ENCODE measurements at regions not wholly inside any gene's neighbourhood (a gene's known extent, or its start where the extent isn't known, plus 50 kb on each side); places are given as distances from the start of the nearest gene placed in this dataset.

DNA sequence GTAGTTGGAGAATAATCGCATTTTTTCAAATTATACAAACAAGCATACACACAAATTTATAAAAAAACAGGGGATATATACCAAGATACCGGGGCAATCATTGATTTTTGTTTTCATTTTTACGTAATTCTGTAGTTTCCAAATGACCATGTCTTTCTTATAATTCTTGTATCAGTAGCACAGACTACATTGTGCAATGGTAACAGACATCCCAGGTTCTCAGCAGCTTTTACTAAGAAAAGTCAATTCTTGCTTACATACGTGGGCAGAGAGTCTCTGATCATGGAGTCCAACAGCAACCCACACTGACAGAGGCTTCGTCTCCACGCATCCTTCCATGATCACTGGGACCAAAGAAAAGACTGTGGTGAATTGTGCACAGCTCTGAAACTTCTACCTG, 441.3 kb downstream of the TBL1XR1 start:
- no peak for TF ChIP-seq EZH2 (IDR thresholded peaks at IDR 0.05; ENCODE audit: borderline replicate concordance, low read depth, low read length, poor library complexity, severe bottlenecking)
- TF ChIP-seq, protein P1, sequence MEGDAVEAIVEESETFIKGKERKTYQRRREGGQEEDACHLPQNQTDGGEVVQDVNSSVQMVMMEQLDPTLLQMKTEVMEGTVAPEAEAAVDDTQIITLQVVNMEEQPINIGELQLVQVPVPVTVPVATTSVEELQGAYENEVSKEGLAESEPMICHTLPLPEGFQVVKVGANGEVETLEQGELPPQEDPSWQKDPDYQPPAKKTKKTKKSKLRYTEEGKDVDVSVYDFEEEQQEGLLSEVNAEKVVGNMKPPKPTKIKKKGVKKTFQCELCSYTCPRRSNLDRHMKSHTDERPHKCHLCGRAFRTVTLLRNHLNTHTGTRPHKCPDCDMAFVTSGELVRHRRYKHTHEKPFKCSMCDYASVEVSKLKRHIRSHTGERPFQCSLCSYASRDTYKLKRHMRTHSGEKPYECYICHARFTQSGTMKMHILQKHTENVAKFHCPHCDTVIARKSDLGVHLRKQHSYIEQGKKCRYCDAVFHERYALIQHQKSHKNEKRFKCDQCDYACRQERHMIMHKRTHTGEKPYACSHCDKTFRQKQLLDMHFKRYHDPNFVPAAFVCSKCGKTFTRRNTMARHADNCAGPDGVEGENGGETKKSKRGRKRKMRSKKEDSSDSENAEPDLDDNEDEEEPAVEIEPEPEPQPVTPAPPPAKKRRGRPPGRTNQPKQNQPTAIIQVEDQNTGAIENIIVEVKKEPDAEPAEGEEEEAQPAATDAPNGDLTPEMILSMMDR (conservative IDR thresholded peaks at IDR 0.05; ENCODE audit: low read depth, low read length), result no peak
- CTCF ChIA-PET, result no interaction called here
- BruUV-seq (replicated peaks), result no TSS peak

DNA sequence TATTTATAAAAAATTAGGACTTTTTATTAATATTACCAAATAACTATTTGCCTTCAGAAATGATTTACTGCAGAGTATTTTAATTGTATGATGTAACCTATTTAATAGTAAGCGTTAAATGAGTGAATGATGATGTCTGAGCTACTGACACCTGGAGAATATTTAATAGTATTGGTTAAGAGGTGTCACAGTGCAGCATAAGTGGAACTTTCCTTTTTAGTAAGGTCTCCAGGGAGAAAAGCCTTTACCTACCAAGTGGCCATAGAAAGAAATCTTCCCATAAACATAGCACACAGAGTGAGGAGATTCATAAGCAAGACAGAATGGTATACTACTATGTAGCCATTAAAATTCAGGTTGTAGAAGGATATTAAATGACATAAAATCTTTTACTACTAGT, 441.7 kb downstream of the TBL1XR1 start:
- no peaks in the 10 kb centered on the region for H3K9me3 ChIP-seq (ENCODE audit: low read depth, low read length, poor library complexity, severe bottlenecking)
- intact Hi-C loops (cut with micrococcal nuclease; ENCODE audit: unreplicated experiment), result no loop called here
- no peaks in the 10 kb centered on the region for H3K36me3 ChIP-seq (ENCODE audit: insufficient read depth, low read length, poor library complexity, severe bottlenecking)
- H3K27me3 ChIP-seq (replicated peaks; ENCODE audit: insufficient read depth, low read depth, low read length, poor library complexity), result no peaks in the 10 kb centered on the region
- DNase-seq (ENCODE audit: low spot score), result no peak
- H3K4me1 ChIP-seq (ENCODE audit: insufficient read depth, low read length, poor library complexity, severe bottlenecking), result no peaks in the 10 kb centered on the region
- ChIA-PET POLR2A (ENCODE audit: low non-redundant PET) (no interaction called here), CTCF (no interaction called here)
- TF ChIP-seq, protein P1 (conservative IDR thresholded peaks at IDR 0.05; ENCODE audit: low read depth, low read length), result no peak
- TF ChIP-seq EZH2 (IDR thresholded peaks at IDR 0.05; ENCODE audit: borderline replicate concordance, low read depth, low read length, poor library complexity, severe bottlenecking), result no peak
- no peak overlapping the region for H3K4me3 ChIP-seq (ENCODE audit: low read depth, low read length, poor library complexity, severe bottlenecking)
- H3K27ac ChIP-seq (ENCODE audit: low read depth, low read length, poor library complexity, severe bottlenecking), result no peak overlapping the region
- BruUV-seq (replicated peaks), result no TSS peak

More for the DNA sequence above, 441.3 kb downstream of the TBL1XR1 start:
- POLR2A ChIA-PET (ENCODE audit: low non-redundant PET), result no interaction called here
- no peaks in the 10 kb centered on the region for H3K36me3 ChIP-seq (ENCODE audit: insufficient read depth, low read length, poor library complexity, severe bottlenecking)
- H3K27me3 ChIP-seq (replicated peaks; ENCODE audit: insufficient read depth, low read depth, low read length, poor library complexity), result no peaks in the 10 kb centered on the region
- no peaks in the 10 kb centered on the region for H3K4me1 ChIP-seq (ENCODE audit: insufficient read depth, low read length, poor library complexity, severe bottlenecking)
- no peaks in the 10 kb centered on the region for H3K9me3 ChIP-seq (ENCODE audit: low read depth, low read length, poor library complexity, severe bottlenecking)
- intact Hi-C loops (cut with micrococcal nuclease; ENCODE audit: unreplicated experiment), result no loop called here
- H3K27ac ChIP-seq (ENCODE audit: low read depth, low read length, poor library complexity, severe bottlenecking), result no peak overlapping the region
- no peak for DNase-seq (ENCODE audit: low spot score)
- no peak overlapping the region for H3K4me3 ChIP-seq (ENCODE audit: low read depth, low read length, poor library complexity, severe bottlenecking)

DNA sequence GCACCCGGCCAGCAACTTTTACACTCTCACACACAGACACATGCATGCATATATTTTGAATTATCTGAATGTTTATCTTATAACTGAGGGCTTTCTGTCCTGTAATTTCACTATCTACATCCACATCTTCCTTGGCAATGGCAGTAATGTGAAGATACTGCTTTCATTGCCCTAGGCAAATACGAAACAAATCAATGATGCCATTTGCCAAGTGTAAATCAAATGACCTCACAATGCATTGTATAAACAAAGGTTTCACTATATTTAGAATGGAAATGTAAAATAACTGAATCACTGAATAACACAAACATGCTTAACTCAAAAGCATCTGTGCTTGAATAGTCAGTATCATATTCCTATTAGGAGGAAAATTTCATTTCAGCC, 455.6 kb downstream of the TBL1XR1 start:
- Histone ChIP-seq H3K27me3 (replicated peaks; ENCODE audit: insufficient read depth, low read depth, low read length, poor library complexity) (no peaks in the 10 kb centered on the region), H3K27ac (ENCODE audit: low read depth, low read length, poor library complexity, severe bottlenecking) (no peak overlapping the region), H3K4me1 (ENCODE audit: insufficient read depth, low read length, poor library complexity, severe bottlenecking) (no peaks in the 10 kb centered on the region), H3K9me3 (ENCODE audit: low read depth, low read length, poor library complexity, severe bottlenecking) (no peaks in the 10 kb centered on the region), H3K4me3 (ENCODE audit: low read depth, low read length, poor library complexity, severe bottlenecking) (no peak overlapping the region), H3K36me3 (ENCODE audit: insufficient read depth, low read length, poor library complexity, severe bottlenecking) (no peaks in the 10 kb centered on the region)
- TF ChIP-seq, protein P1 (conservative IDR thresholded peaks at IDR 0.05; ENCODE audit: low read depth, low read length), result no peak
- no peak for TF ChIP-seq EZH2 (IDR thresholded peaks at IDR 0.05; ENCODE audit: borderline replicate concordance, low read depth, low read length, poor library complexity, severe bottlenecking)
- CTCF ChIA-PET, result no interaction called here
- intact Hi-C loops (cut with micrococcal nuclease; ENCODE audit: unreplicated experiment), result no loop called here
- no peak for DNase-seq (ENCODE audit: low spot score)
- POLR2A ChIA-PET (ENCODE audit: low non-redundant PET), result no interaction called here
- no TSS peak for BruUV-seq (replicated peaks)
